GM23338 (cell line): ENCODE measurements at regions not wholly inside any gene's neighbourhood (a gene's known extent, or its start where the extent isn't known, plus 50 kb on each side); places are given as distances from the start of the nearest gene placed in this dataset.
"Not testable (repeated sequence)": the region's sequence is repeated elsewhere in the genome, so short reads cannot be mapped to it uniquely, and the experiment has no call there.

ENCODE experiments used
- ATAC-seq: fragments of 200-7000 bp; cut with Tn5 transposase; 3 replicates; pipeline ENCODE4 v1.9.1; 2020
- DNase-seq: peaks from one replicate; pipeline ENCODE4 v3.0.0-alpha.2; 2015; ENCODE audit warnings: low spot score
- H2AFZ ChIP-seq: fragments of 200-600 bp; sonication (generic); 2 replicates; pipeline ENCODE4 v1.8.0; 2016; ENCODE audit warnings: antibody characterized with exemption, mild to moderate bottlenecking, moderate library complexity
- H3F3A ChIP-seq: fragments of 200-600 bp; sonication (generic); replicated peaks from 2 replicates; pipeline ENCODE4 v1.8.0; 2017; ENCODE audit warnings: antibody characterized with exemption, mixed run types, low read depth
- H3K27ac ChIP-seq: fragments of 200-600 bp; sonication (generic); 2 replicates; pipeline ENCODE4 v1.6.1; 2016; ENCODE audit warnings: low read depth
- H3K27me3 ChIP-seq: fragments of 200-600 bp; sonication (generic); 2 replicates; pipeline ENCODE4 v1.8.0; 2016; ENCODE audit warnings: mild to moderate bottlenecking, mixed run types, moderate library complexity; ENCODE audit not compliant: insufficient read depth
- H3K36me3 ChIP-seq: fragments of 200-600 bp; sonication (generic); 2 replicates; pipeline ENCODE4 v1.8.0; 2016; ENCODE audit warnings: mild to moderate bottlenecking; ENCODE audit not compliant: insufficient read depth
- H3K4me1 ChIP-seq: fragments of 200-600 bp; sonication (generic); 2 replicates; pipeline ENCODE4 v1.8.0; 2016; ENCODE audit warnings: mild to moderate bottlenecking, moderate library complexity; ENCODE audit not compliant: insufficient read depth
- H3K4me2 ChIP-seq: fragments of 200-600 bp; sonication (generic); 2 replicates; pipeline ENCODE4 v1.7.1; 2017; ENCODE audit warnings: mixed run types
- H3K4me3 ChIP-seq: fragments of 200-600 bp; sonication (generic); 2 replicates; pipeline ENCODE4 v1.6.1; 2016; ENCODE audit warnings: mixed run types
- H3K79me2 ChIP-seq: fragments of 200-600 bp; sonication (generic); replicated peaks from 2 replicates; pipeline ENCODE4 v1.8.0; 2017; ENCODE audit warnings: mild to moderate bottlenecking; ENCODE audit not compliant: insufficient read depth
- H3K9me2 ChIP-seq: fragments of 200-600 bp; sonication (generic); 2 replicates; pipeline ENCODE4 v1.8.0; 2017; ENCODE audit not compliant: insufficient read depth
- H4K20me1 ChIP-seq: fragments of 200-600 bp; sonication (generic); replicated peaks from 2 replicates; pipeline ENCODE4 v1.8.0; 2017; ENCODE audit warnings: mild to moderate bottlenecking; ENCODE audit not compliant: insufficient read depth
- H3K27ac Mint-ChIP-seq: 2 replicates; pipeline ENCODE4 v1.8.0; 2020; ENCODE audit warnings: inconsistent platforms, mild to moderate bottlenecking, moderate library complexity, mixed read lengths
- H3K27me3 Mint-ChIP-seq: 3 replicates; pipeline ENCODE4 v1.8.0; 2022; ENCODE audit warnings: low read depth, mild to moderate bottlenecking, moderate library complexity, mixed read lengths, inconsistent platforms; ENCODE audit not compliant: insufficient read depth, poor library complexity
- H3K36me3 Mint-ChIP-seq: 3 replicates; pipeline ENCODE4 v1.8.0; 2021; ENCODE audit warnings: low read depth, mild to moderate bottlenecking, inconsistent platforms, moderate library complexity, mixed read lengths
- H3K4me1 Mint-ChIP-seq: 3 replicates; pipeline ENCODE4 v1.8.0; 2020; ENCODE audit warnings: mild to moderate bottlenecking, inconsistent platforms, mixed read lengths
- H3K4me3 Mint-ChIP-seq: 3 replicates; pipeline ENCODE4 v1.8.0; 2021; ENCODE audit warnings: moderate library complexity, mild to moderate bottlenecking, inconsistent platforms, mixed read lengths
- H3K9me3 Mint-ChIP-seq: 3 replicates; pipeline ENCODE4 v1.8.0; 2020; ENCODE audit warnings: moderate library complexity, mild to moderate bottlenecking, inconsistent platforms, mixed read lengths
- CREB1 ChIP-seq: fragments of 250-450 bp; sonication (Bioruptor Pico); IDR thresholded peaks from 2 replicates; pipeline ENCODE4 v1.5.0; 2020; ENCODE audit warnings: low read depth, mild to moderate bottlenecking, moderate library complexity
- EZH2phosphoT487 ChIP-seq: fragments of 200-600 bp; sonication (generic); IDR thresholded peaks from one replicate; pipeline ENCODE4 v1.8.1; 2018; ENCODE audit warnings: antibody characterized with exemption; ENCODE audit not compliant: unreplicated experiment
- JUNB ChIP-seq: IDR thresholded peaks from one replicate; pipeline ENCODE4 v1.6.1; 2016; ENCODE audit warnings: antibody characterized with exemption; ENCODE audit not compliant: unreplicated experiment
- NANOG ChIP-seq: IDR thresholded peaks from 2 replicates; pipeline ENCODE4 v1.6.1; 2016; ENCODE audit warnings: antibody characterized with exemption, borderline replicate concordance
- POLR2AphosphoS5 ChIP-seq: IDR thresholded peaks from 2 replicates; pipeline ENCODE4 v1.6.1; 2016; ENCODE audit warnings: antibody characterized with exemption, low read depth
- ZNF114 ChIP-seq: fragments of 250-450 bp; sonication (Bioruptor Pico); IDR thresholded peaks from 2 replicates; pipeline ENCODE4 v1.5.0; 2020; ENCODE audit warnings: mild to moderate bottlenecking, moderate library complexity
- ZNF331 ChIP-seq: fragments of 250-450 bp; sonication (Bioruptor Pico); IDR thresholded peaks from 2 replicates; pipeline ENCODE4 v1.5.0; 2020; ENCODE audit warnings: low read depth, mild to moderate bottlenecking, moderate library complexity
- TF ChIP-seq, protein P1 (sequence below): fragments of 250-450 bp; sonication (Bioruptor Pico); IDR thresholded peaks from 2 replicates; pipeline ENCODE4 v1.5.0; 2020; ENCODE audit warnings: mild to moderate bottlenecking, moderate library complexity
- TF ChIP-seq, protein P2 (sequence below): IDR thresholded peaks from 2 replicates; pipeline ENCODE4 v1.6.1; 2016; ENCODE audit warnings: antibody characterized with exemption
- TF ChIP-seq, protein P3 (sequence below): IDR thresholded peaks from one replicate; pipeline ENCODE4 v1.6.1; 2018; ENCODE audit warnings: antibody characterized with exemption; ENCODE audit not compliant: unreplicated experiment
- TF ChIP-seq, protein P4 (sequence below), 2 experiments: fragments of 200-600 bp in 1 of 2; sonication (generic) in 1 of 2; conservative IDR thresholded peaks; 2 replicates each; pipeline versions ENCODE4 v1.5.1 to v1.6.1; 2016 to 2017; ENCODE audit warnings: antibody characterized with exemption in 2 of 2, low read depth in 2 of 2, mild to moderate bottlenecking in 2 of 2, moderate library complexity in 1 of 2

DNA sequence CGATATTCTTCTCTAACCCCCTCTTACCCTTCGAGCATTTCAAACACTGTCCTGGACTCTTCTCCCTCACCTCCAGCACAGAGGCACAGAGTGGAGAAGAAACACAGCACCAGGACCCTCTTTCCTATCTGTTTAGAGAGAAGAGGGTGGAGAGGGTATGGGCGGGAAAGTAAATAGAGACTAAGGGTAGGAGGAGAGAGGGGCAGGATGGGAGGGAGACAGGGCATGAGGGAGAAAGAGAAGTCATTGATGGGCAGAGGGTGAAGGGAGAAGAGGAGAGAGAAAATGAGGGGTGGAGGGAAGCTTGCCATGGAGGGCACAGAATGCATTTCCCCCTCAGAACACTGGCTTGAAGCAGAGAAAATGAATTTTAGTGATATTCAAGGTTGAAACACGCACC, 543.9 kb upstream of the B3GAT1 start:
- not testable (repeated sequence) for H3K27ac Mint-ChIP-seq, H3K4me3 Mint-ChIP-seq, H3K27ac ChIP-seq, H4K20me1 ChIP-seq, H3K27me3 Mint-ChIP-seq, DNase-seq, H3K4me1 Mint-ChIP-seq, H3K36me3 Mint-ChIP-seq, H3K36me3 ChIP-seq, H3K79me2 ChIP-seq, H3F3A ChIP-seq, H3K9me2 ChIP-seq, H2AFZ ChIP-seq, H3K27me3 ChIP-seq, H3K4me2 ChIP-seq, H3K4me3 ChIP-seq, H3K9me3 Mint-ChIP-seq, ATAC-seq, H3K4me1 ChIP-seq

DNA sequence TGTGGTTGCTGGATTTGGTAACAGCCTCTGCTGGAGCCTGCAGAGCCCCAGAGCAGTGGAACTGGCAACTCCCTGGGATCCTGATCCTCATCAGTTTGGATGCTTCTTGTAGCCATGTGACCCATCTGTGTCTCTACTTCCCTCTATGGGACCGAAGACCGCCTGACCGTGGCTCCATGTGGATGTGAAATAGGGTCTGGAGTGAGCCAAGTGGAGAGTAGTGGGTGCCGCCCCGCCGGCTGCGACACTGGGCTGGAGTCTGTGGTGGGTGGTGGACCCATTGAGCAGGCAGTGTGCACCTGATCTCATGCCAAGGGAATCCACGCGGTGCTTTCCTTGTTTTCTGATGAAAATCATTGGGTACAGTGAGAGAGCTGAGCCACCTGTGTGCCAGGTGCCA, 543.2 kb upstream of the B3GAT1 start:
- no peak overlapping the region for H3K4me2 ChIP-seq
- Mint-ChIP-seq H3K4me1 (peaks cover 15% of the 10 kb centered on the region), H3K27me3 (peaks cover 6% of the 10 kb centered on the region), H3K27ac (no peak overlapping the region), H3K4me3 (no peak overlapping the region), H3K9me3 (no peaks in the 10 kb centered on the region; the same call in 2 of the 3 replicates), H3K36me3 (no peaks in the 10 kb centered on the region)
- H3K79me2 ChIP-seq = no peaks in the 10 kb centered on the region
- no peak overlapping the region for H3K27ac ChIP-seq
- H2AFZ ChIP-seq = no peak overlapping the region
- H3K36me3 ChIP-seq = no peaks in the 10 kb centered on the region
- H3K27me3 ChIP-seq = no peaks in the 10 kb centered on the region
- no peaks in the 10 kb centered on the region for H3K9me2 ChIP-seq
- 0 out of 2 replicates have a peak, but pooled peaks cover 3% of the 10 kb centered on the region for H3F3A ChIP-seq
- H3K4me1 ChIP-seq = no peaks in the 10 kb centered on the region
- no peak for DNase-seq
- no peaks in the 10 kb centered on the region for H4K20me1 ChIP-seq
- ATAC-seq = no peak
- H3K4me3 ChIP-seq = no peak overlapping the region
- TF ChIP-seq ZNF114 (CRISPR knock-in tag) = no peak
- TF ChIP-seq, protein P1, sequence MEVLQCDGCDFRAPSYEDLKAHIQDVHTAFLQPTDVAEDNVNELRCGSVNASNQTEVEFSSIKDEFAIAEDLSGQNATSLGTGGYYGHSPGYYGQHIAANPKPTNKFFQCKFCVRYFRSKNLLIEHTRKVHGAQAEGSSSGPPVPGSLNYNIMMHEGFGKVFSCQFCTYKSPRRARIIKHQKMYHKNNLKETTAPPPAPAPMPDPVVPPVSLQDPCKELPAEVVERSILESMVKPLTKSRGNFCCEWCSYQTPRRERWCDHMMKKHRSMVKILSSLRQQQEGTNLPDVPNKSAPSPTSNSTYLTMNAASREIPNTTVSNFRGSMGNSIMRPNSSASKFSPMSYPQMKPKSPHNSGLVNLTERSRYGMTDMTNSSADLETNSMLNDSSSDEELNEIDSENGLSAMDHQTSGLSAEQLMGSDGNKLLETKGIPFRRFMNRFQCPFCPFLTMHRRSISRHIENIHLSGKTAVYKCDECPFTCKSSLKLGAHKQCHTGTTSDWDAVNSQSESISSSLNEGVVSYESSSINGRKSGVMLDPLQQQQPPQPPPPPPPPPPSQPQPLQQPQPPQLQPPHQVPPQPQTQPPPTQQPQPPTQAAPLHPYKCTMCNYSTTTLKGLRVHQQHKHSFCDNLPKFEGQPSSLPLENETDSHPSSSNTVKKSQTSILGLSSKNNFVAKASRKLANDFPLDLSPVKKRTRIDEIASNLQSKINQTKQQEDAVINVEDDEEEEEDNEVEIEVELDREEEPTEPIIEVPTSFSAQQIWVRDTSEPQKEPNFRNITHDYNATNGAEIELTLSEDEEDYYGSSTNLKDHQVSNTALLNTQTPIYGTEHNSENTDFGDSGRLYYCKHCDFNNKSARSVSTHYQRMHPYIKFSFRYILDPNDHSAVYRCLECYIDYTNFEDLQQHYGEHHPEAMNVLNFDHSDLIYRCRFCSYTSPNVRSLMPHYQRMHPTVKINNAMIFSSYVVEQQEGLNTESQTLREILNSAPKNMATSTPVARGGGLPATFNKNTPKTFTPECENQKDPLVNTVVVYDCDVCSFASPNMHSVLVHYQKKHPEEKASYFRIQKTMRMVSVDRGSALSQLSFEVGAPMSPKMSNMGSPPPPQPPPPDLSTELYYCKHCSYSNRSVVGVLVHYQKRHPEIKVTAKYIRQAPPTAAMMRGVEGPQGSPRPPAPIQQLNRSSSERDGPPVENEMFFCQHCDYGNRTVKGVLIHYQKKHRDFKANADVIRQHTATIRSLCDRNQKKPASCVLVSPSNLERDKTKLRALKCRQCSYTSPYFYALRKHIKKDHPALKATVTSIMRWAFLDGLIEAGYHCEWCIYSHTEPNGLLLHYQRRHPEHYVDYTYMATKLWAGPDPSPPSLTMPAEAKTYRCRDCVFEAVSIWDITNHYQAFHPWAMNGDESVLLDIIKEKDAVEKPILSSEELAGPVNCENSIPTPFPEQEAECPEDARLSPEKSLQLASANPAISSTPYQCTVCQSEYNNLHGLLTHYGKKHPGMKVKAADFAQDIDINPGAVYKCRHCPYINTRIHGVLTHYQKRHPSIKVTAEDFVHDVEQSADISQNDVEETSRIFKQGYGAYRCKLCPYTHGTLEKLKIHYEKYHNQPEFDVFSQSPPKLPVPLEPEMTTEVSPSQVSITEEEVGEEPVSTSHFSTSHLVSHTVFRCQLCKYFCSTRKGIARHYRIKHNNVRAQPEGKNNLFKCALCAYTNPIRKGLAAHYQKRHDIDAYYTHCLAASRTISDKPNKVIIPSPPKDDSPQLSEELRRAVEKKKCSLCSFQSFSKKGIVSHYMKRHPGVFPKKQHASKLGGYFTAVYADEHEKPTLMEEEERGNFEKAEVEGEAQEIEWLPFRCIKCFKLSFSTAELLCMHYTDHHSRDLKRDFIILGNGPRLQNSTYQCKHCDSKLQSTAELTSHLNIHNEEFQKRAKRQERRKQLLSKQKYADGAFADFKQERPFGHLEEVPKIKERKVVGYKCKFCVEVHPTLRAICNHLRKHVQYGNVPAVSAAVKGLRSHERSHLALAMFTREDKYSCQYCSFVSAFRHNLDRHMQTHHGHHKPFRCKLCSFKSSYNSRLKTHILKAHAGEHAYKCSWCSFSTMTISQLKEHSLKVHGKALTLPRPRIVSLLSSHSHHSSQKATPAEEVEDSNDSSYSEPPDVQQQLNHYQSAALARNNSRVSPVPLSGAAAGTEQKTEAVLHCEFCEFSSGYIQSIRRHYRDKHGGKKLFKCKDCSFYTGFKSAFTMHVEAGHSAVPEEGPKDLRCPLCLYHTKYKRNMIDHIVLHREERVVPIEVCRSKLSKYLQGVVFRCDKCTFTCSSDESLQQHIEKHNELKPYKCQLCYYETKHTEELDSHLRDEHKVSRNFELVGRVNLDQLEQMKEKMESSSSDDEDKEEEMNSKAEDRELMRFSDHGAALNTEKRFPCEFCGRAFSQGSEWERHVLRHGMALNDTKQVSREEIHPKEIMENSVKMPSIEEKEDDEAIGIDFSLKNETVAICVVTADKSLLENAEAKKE = no peak
- no peak for TF ChIP-seq ZNF331
- TF ChIP-seq JUNB = no peak
- no peak for TF ChIP-seq CREB1
- TF ChIP-seq, protein P2, sequence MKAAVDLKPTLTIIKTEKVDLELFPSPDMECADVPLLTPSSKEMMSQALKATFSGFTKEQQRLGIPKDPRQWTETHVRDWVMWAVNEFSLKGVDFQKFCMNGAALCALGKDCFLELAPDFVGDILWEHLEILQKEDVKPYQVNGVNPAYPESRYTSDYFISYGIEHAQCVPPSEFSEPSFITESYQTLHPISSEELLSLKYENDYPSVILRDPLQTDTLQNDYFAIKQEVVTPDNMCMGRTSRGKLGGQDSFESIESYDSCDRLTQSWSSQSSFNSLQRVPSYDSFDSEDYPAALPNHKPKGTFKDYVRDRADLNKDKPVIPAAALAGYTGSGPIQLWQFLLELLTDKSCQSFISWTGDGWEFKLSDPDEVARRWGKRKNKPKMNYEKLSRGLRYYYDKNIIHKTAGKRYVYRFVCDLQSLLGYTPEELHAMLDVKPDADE = no peak
- no peak for TF ChIP-seq POLR2AphosphoS5
- TF ChIP-seq EZH2phosphoT487 = no peak
- no peak for TF ChIP-seq NANOG
- TF ChIP-seq, protein P3, sequence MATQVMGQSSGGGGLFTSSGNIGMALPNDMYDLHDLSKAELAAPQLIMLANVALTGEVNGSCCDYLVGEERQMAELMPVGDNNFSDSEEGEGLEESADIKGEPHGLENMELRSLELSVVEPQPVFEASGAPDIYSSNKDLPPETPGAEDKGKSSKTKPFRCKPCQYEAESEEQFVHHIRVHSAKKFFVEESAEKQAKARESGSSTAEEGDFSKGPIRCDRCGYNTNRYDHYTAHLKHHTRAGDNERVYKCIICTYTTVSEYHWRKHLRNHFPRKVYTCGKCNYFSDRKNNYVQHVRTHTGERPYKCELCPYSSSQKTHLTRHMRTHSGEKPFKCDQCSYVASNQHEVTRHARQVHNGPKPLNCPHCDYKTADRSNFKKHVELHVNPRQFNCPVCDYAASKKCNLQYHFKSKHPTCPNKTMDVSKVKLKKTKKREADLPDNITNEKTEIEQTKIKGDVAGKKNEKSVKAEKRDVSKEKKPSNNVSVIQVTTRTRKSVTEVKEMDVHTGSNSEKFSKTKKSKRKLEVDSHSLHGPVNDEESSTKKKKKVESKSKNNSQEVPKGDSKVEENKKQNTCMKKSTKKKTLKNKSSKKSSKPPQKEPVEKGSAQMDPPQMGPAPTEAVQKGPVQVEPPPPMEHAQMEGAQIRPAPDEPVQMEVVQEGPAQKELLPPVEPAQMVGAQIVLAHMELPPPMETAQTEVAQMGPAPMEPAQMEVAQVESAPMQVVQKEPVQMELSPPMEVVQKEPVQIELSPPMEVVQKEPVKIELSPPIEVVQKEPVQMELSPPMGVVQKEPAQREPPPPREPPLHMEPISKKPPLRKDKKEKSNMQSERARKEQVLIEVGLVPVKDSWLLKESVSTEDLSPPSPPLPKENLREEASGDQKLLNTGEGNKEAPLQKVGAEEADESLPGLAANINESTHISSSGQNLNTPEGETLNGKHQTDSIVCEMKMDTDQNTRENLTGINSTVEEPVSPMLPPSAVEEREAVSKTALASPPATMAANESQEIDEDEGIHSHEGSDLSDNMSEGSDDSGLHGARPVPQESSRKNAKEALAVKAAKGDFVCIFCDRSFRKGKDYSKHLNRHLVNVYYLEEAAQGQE = no peak
- TF ChIP-seq, protein P4, sequence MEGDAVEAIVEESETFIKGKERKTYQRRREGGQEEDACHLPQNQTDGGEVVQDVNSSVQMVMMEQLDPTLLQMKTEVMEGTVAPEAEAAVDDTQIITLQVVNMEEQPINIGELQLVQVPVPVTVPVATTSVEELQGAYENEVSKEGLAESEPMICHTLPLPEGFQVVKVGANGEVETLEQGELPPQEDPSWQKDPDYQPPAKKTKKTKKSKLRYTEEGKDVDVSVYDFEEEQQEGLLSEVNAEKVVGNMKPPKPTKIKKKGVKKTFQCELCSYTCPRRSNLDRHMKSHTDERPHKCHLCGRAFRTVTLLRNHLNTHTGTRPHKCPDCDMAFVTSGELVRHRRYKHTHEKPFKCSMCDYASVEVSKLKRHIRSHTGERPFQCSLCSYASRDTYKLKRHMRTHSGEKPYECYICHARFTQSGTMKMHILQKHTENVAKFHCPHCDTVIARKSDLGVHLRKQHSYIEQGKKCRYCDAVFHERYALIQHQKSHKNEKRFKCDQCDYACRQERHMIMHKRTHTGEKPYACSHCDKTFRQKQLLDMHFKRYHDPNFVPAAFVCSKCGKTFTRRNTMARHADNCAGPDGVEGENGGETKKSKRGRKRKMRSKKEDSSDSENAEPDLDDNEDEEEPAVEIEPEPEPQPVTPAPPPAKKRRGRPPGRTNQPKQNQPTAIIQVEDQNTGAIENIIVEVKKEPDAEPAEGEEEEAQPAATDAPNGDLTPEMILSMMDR (conservative IDR thresholded peaks at IDR 0.05; ENCODE audit: low read depth in 2 of 2) = no peak
